ENCODE measurements at regions not wholly inside any gene's neighbourhood (a gene's known extent, or its start where the extent isn't known, plus 50 kb on each side); places are given as distances from the start of the nearest gene placed in this dataset.

- TF ChIP-seq CTCF (IDR thresholded peaks at IDR 0.05) (no peak), POLR2A (IDR thresholded peaks at IDR 0.05) (no peak)
Observed at GRCh38 chr3:33982269-33982798, 183.9 kb downstream of the PDCD6IP start.

All from tibial nerve (tissue), 3 donors.